ENCODE measurements at regions not wholly inside any gene's neighbourhood (a gene's known extent, or its start where the extent isn't known, plus 50 kb on each side); places are given as distances from the start of the nearest gene placed in this dataset.
"Not testable (repeated sequence)": the region's sequence is repeated elsewhere in the genome, so short reads cannot be mapped to it uniquely, and the experiment has no call there.

- DNase-seq (ENCODE audit: insufficient read length, low spot score) (no peak), FAIRE-seq (no peak)
- TF ChIP-seq POLR2AphosphoS5 (IDR thresholded peaks at IDR 0.05; ENCODE audit: low read depth, low read length): no peak
- TF ChIP-seq SPI1 (IDR thresholded peaks at IDR 0.05; ENCODE audit: low read depth, low read length): no peak
- TF ChIP-seq POU2F2 (IDR thresholded peaks at IDR 0.05; ENCODE audit: low read depth, low read length): no peak
- TF ChIP-seq PAX5 (IDR thresholded peaks at IDR 0.05; ENCODE audit: insufficient read depth, low read length, severe bottlenecking): no peak
- TF ChIP-seq POLR2A (IDR thresholded peaks at IDR 0.05; ENCODE audit: low read depth, low read length): no peak
- no peak for TF ChIP-seq TAF1 (IDR thresholded peaks at IDR 0.05; ENCODE audit: low read depth, low read length)
Measured at GRCh38 chr11:28820296-28820989, 712.3 kb downstream of the METTL15 start.

GRCh38 chr11:28819741-28820140 is 711.6 kb downstream of the METTL15 start:
- FAIRE-seq (no peak), DNase-seq (ENCODE audit: insufficient read length, low spot score) (no peak)
- TF ChIP-seq PAX5 (IDR thresholded peaks at IDR 0.05; ENCODE audit: insufficient read depth, low read length, severe bottlenecking) (no peak), POU2F2 (IDR thresholded peaks at IDR 0.05; ENCODE audit: low read depth, low read length) (no peak), POLR2A (IDR thresholded peaks at IDR 0.05; ENCODE audit: low read depth, low read length) (no peak), TAF1 (IDR thresholded peaks at IDR 0.05; ENCODE audit: low read depth, low read length) (no peak), SPI1 (IDR thresholded peaks at IDR 0.05; ENCODE audit: low read depth, low read length) (no peak), POLR2AphosphoS5 (IDR thresholded peaks at IDR 0.05; ENCODE audit: low read depth, low read length) (no peak)

- FAIRE-seq: no peak
- no peak for TF ChIP-seq POU2F2 (IDR thresholded peaks at IDR 0.05; ENCODE audit: low read depth, low read length)
- no peak for TF ChIP-seq TAF1 (IDR thresholded peaks at IDR 0.05; ENCODE audit: low read depth, low read length)
- TF ChIP-seq POLR2A (IDR thresholded peaks at IDR 0.05; ENCODE audit: low read depth, low read length): no peak
- no peak for TF ChIP-seq POLR2AphosphoS5 (IDR thresholded peaks at IDR 0.05; ENCODE audit: low read depth, low read length)
- TF ChIP-seq PAX5 (IDR thresholded peaks at IDR 0.05; ENCODE audit: insufficient read depth, low read length, severe bottlenecking): no peak
- no peak for TF ChIP-seq SPI1 (IDR thresholded peaks at IDR 0.05; ENCODE audit: low read depth, low read length)
- no peak for DNase-seq (ENCODE audit: insufficient read length, low spot score)
Measured at GRCh38 chr11:28815110-28815509, 706.9 kb downstream of the METTL15 start.

- FAIRE-seq: no peak
- no peak for DNase-seq (ENCODE audit: insufficient read length, low spot score)
- TF ChIP-seq POU2F2 (IDR thresholded peaks at IDR 0.05; ENCODE audit: low read depth, low read length) (no peak), POLR2A (IDR thresholded peaks at IDR 0.05; ENCODE audit: low read depth, low read length) (no peak), TAF1 (IDR thresholded peaks at IDR 0.05; ENCODE audit: low read depth, low read length) (no peak), SPI1 (IDR thresholded peaks at IDR 0.05; ENCODE audit: low read depth, low read length) (no peak), POLR2AphosphoS5 (IDR thresholded peaks at IDR 0.05; ENCODE audit: low read depth, low read length) (no peak), PAX5 (IDR thresholded peaks at IDR 0.05; ENCODE audit: insufficient read depth, low read length, severe bottlenecking) (no peak)
Measured at GRCh38 chr11:28808771-28809170, 700.6 kb downstream of the METTL15 start.

GRCh38 chr11:28799316-28799715 is 691.1 kb downstream of the METTL15 start:
- TF ChIP-seq POLR2AphosphoS5 (IDR thresholded peaks at IDR 0.05; ENCODE audit: low read depth, low read length) (no peak), TAF1 (IDR thresholded peaks at IDR 0.05; ENCODE audit: low read depth, low read length) (no peak), POLR2A (IDR thresholded peaks at IDR 0.05; ENCODE audit: low read depth, low read length) (no peak), SPI1 (IDR thresholded peaks at IDR 0.05; ENCODE audit: low read depth, low read length) (no peak), PAX5 (IDR thresholded peaks at IDR 0.05; ENCODE audit: insufficient read depth, low read length, severe bottlenecking) (no peak), POU2F2 (IDR thresholded peaks at IDR 0.05; ENCODE audit: low read depth, low read length) (no peak)
- no peak for DNase-seq (ENCODE audit: insufficient read length, low spot score)
- FAIRE-seq: no peak

- no peak for TF ChIP-seq POU2F2 (IDR thresholded peaks at IDR 0.05; ENCODE audit: low read depth, low read length)
- FAIRE-seq (no peak), DNase-seq (ENCODE audit: insufficient read length, low spot score) (no peak)
Measured at GRCh38 chr11:28798286-28798685, 690.1 kb downstream of the METTL15 start.

- no peak for DNase-seq (ENCODE audit: insufficient read length, low spot score)
- FAIRE-seq: no peak
- no peak for TF ChIP-seq POLR2A (IDR thresholded peaks at IDR 0.05; ENCODE audit: low read depth, low read length)
- no peak for TF ChIP-seq POLR2AphosphoS5 (IDR thresholded peaks at IDR 0.05; ENCODE audit: low read depth, low read length)
- peak; percentile 65 for TF ChIP-seq SPI1 (IDR thresholded peaks at IDR 0.05; ENCODE audit: low read depth, low read length)
- TF ChIP-seq TAF1 (IDR thresholded peaks at IDR 0.05; ENCODE audit: low read depth, low read length): no peak
- TF ChIP-seq POU2F2 (IDR thresholded peaks at IDR 0.05; ENCODE audit: low read depth, low read length): no peak
Measured at GRCh38 chr11:28797536-28797935, 689.3 kb downstream of the METTL15 start.

- TF ChIP-seq TAF1 (IDR thresholded peaks at IDR 0.05; ENCODE audit: low read depth, low read length) (no peak), PAX5 (IDR thresholded peaks at IDR 0.05; ENCODE audit: insufficient read depth, low read length, severe bottlenecking) (no peak), POLR2A (IDR thresholded peaks at IDR 0.05; ENCODE audit: low read depth, low read length) (no peak), POLR2AphosphoS5 (IDR thresholded peaks at IDR 0.05; ENCODE audit: low read depth, low read length) (no peak), POU2F2 (IDR thresholded peaks at IDR 0.05; ENCODE audit: low read depth, low read length) (no peak), SPI1 (IDR thresholded peaks at IDR 0.05; ENCODE audit: low read depth, low read length) (no peak)
- DNase-seq (ENCODE audit: insufficient read length, low spot score) (no peak), FAIRE-seq (no peak)
Measured at GRCh38 chr11:28794405-28794804, 686.2 kb downstream of the METTL15 start.

GRCh38 chr11:28793282-28793738 is 685.1 kb downstream of the METTL15 start:
- FAIRE-seq (no peak), DNase-seq (ENCODE audit: insufficient read length, low spot score) (no peak)
- TF ChIP-seq TAF1 (IDR thresholded peaks at IDR 0.05; ENCODE audit: low read depth, low read length) (no peak), POU2F2 (IDR thresholded peaks at IDR 0.05; ENCODE audit: low read depth, low read length) (no peak), POLR2AphosphoS5 (IDR thresholded peaks at IDR 0.05; ENCODE audit: low read depth, low read length) (no peak), SPI1 (IDR thresholded peaks at IDR 0.05; ENCODE audit: low read depth, low read length) (no peak), POLR2A (IDR thresholded peaks at IDR 0.05; ENCODE audit: low read depth, low read length) (no peak), PAX5 (IDR thresholded peaks at IDR 0.05; ENCODE audit: insufficient read depth, low read length, severe bottlenecking) (no peak)

- DNase-seq (ENCODE audit: insufficient read length, low spot score): no peak
- no peak for TF ChIP-seq POLR2A (IDR thresholded peaks at IDR 0.05; ENCODE audit: low read depth, low read length)
- TF ChIP-seq TAF1 (IDR thresholded peaks at IDR 0.05; ENCODE audit: low read depth, low read length): no peak
- TF ChIP-seq SPI1 (IDR thresholded peaks at IDR 0.05; ENCODE audit: low read depth, low read length): no peak
- no peak for TF ChIP-seq PAX5 (IDR thresholded peaks at IDR 0.05; ENCODE audit: insufficient read depth, low read length, severe bottlenecking)
- no peak for TF ChIP-seq POU2F2 (IDR thresholded peaks at IDR 0.05; ENCODE audit: low read depth, low read length)
- no peak for TF ChIP-seq POLR2AphosphoS5 (IDR thresholded peaks at IDR 0.05; ENCODE audit: low read depth, low read length)
- FAIRE-seq: no peak
Measured at GRCh38 chr11:28792856-28793255, 684.7 kb downstream of the METTL15 start.

GRCh38 chr11:28787897-28788296 is 679.7 kb downstream of the METTL15 start:
- FAIRE-seq; DNase-seq (ENCODE audit: insufficient read length, low spot score): not testable (repeated sequence)
